DND-41 (cell line): ENCODE measurements at regions not wholly inside any gene's neighbourhood (a gene's known extent, or its start where the extent isn't known, plus 50 kb on each side); places are given as distances from the start of the nearest gene placed in this dataset.

Experiments used
- ATAC-seq: fragments of 200-7000 bp; cut with Tn5 transposase; 3 replicates; pipeline ENCODE4 v1.9.1; 2021; ENCODE audit warnings: low read depth; ENCODE audit not compliant: insufficient read depth
- DNase-seq: peaks from one replicate; pipeline ENCODE4 v3.0.0-alpha.2; 2020
- H2AFZ ChIP-seq: 2 replicates; pipeline ENCODE4 v1.6.0; 2012; ENCODE audit warnings: low read depth, low read length
- H3K27ac ChIP-seq: 2 replicates; pipeline ENCODE4 v1.5.1; 2012; ENCODE audit warnings: low read length, inconsistent platforms
- H3K27me3 ChIP-seq: fragments of 200-600 bp; sonication (generic); 2 replicates; pipeline ENCODE4 v1.6.0; 2012; ENCODE audit warnings: low read length, mild to moderate bottlenecking, inconsistent platforms; ENCODE audit not compliant: insufficient read depth, poor library complexity
- H3K36me3 ChIP-seq: 2 replicates; pipeline ENCODE4 v1.5.1; 2012; ENCODE audit warnings: low read length, inconsistent platforms; ENCODE audit not compliant: insufficient read depth
- H3K4me1 ChIP-seq: 2 replicates; pipeline ENCODE4 v1.5.1; 2012; ENCODE audit warnings: mild to moderate bottlenecking, low read length; ENCODE audit not compliant: insufficient read depth
- H3K4me2 ChIP-seq: 2 replicates; pipeline ENCODE4 v1.6.0; 2012; ENCODE audit warnings: mild to moderate bottlenecking, moderate library complexity, low read length, inconsistent platforms; ENCODE audit not compliant: insufficient read depth
- H3K4me3 ChIP-seq, 2 experiments: fragments of 200-600 bp in 1 of 2; shearing (Covaris generic) in 1 of 2; 2 replicates each; pipeline ENCODE4 v1.5.1; 2012 to 2016; ENCODE audit warnings: inconsistent platforms in 2 of 2, low read length in 2 of 2, mild to moderate bottlenecking in 2 of 2, low read depth in 1 of 2, moderate library complexity in 1 of 2
- H3K79me2 ChIP-seq: 2 replicates; pipeline ENCODE4 v1.6.0; 2012; ENCODE audit warnings: low read length, inconsistent platforms; ENCODE audit not compliant: insufficient read depth
- H3K9ac ChIP-seq: 2 replicates; pipeline ENCODE4 v1.6.0; 2012; ENCODE audit warnings: low read depth, mild to moderate bottlenecking, inconsistent platforms, low read length, moderate library complexity
- H3K9me3 ChIP-seq: 2 replicates; pipeline ENCODE4 v1.5.1; 2012; ENCODE audit warnings: low read length, moderate library complexity, mild to moderate bottlenecking, inconsistent platforms; ENCODE audit not compliant: insufficient read depth, severe bottlenecking
- H4K20me1 ChIP-seq: 2 replicates; pipeline ENCODE4 v1.6.0; 2012; ENCODE audit warnings: low read length; ENCODE audit not compliant: insufficient read depth
- EZH2 ChIP-seq: IDR thresholded peaks from 3 replicates; pipeline ENCODE4 v1.6.1; 2012; ENCODE audit warnings: borderline replicate concordance, low read depth, mild to moderate bottlenecking, moderate library complexity, low read length, inconsistent platforms; ENCODE audit not compliant: severe bottlenecking
- TF ChIP-seq, protein P1 (sequence below): IDR thresholded peaks from 2 replicates; pipeline ENCODE4 v1.5.1; 2012; ENCODE audit warnings: borderline replicate concordance, low read length, moderate library complexity, mild to moderate bottlenecking; ENCODE audit not compliant: poor library complexity, severe bottlenecking; ENCODE audit errors: extremely low read depth

DNA sequence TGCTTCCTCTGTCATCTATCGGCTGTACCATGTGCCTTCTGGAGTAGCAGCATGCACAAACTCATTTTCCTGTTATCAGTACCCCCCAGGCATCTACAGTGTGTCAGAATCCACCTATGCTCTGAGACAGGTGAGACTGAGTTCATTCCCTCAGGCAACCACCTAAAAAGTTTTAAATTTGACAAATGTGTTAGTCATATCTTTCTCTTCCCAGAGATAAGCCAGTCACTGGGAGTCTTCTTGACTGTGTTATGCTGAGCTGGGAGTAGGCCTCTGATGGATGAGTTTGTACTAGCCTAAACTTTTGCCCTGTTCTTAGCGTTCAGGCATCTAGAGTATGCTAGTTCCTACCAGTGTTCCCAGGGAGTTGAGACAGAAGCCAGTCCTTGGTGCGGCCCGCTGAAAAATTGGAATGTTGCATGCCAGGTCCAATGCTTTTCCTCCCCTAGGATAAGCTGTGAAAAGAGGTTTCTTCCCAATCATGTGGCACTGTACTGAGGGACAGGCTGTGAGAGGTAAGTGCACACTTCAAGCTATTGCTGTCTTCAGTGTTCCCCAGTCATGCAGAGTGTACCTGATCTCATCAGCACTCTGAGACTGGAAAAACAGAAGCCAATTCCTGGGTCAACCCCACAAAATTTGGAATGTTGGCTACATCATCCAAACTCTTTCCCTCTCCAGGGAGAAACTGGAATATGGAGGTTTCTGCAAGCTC, 1202.3 kb downstream of the NCAM2 start:
- ATAC-seq: no peak
- 0 out of 2 replicates have a peak overlapping the region, but pooled peaks have one; percentile 50 for H2AFZ ChIP-seq
- TF ChIP-seq EZH2: no peak
- TF ChIP-seq, protein P1, sequence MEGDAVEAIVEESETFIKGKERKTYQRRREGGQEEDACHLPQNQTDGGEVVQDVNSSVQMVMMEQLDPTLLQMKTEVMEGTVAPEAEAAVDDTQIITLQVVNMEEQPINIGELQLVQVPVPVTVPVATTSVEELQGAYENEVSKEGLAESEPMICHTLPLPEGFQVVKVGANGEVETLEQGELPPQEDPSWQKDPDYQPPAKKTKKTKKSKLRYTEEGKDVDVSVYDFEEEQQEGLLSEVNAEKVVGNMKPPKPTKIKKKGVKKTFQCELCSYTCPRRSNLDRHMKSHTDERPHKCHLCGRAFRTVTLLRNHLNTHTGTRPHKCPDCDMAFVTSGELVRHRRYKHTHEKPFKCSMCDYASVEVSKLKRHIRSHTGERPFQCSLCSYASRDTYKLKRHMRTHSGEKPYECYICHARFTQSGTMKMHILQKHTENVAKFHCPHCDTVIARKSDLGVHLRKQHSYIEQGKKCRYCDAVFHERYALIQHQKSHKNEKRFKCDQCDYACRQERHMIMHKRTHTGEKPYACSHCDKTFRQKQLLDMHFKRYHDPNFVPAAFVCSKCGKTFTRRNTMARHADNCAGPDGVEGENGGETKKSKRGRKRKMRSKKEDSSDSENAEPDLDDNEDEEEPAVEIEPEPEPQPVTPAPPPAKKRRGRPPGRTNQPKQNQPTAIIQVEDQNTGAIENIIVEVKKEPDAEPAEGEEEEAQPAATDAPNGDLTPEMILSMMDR: no peak

DNA sequence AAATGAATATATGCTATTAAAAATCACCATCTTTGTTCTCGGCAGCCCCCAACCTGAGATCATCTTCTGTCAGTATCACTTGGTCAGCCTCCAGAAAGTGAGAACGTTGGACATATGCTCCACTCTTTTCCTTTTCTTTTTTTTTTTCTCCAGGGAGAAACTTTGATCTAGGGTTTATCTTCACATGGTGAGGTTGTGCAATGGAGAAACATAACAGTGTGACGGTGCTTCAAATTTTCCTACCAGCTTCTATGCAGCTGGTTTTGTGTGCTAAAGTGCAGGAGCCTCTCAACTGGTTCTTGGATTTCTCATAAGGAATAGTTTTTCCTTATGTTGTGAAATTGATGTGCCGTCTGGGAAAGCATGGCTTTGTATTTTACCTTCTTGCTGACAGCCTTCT, 1202.9 kb downstream of the NCAM2 start:
- no peaks in the 10 kb centered on the region for H3K27me3 ChIP-seq
- peaks cover 4% of the 10 kb centered on the region; the same call in 1 of the 2 replicates for H3K4me1 ChIP-seq
- no peak for TF ChIP-seq EZH2
- TF ChIP-seq, protein P1: no peak
- no peak overlapping the region for H3K9ac ChIP-seq
- H4K20me1 ChIP-seq: no peaks in the 10 kb centered on the region
- H3K27ac ChIP-seq: no peak overlapping the region
- no peaks in the 10 kb centered on the region for H3K79me2 ChIP-seq
- H3K4me3 ChIP-seq: no peak overlapping the region
- no peak overlapping the region for H3K4me2 ChIP-seq
- no peaks in the 10 kb centered on the region for H3K36me3 ChIP-seq
- no peak overlapping the region for H2AFZ ChIP-seq
- DNase-seq: no peak
- H3K9me3 ChIP-seq: no peaks in the 10 kb centered on the region
- no peak for ATAC-seq

More for the DNA sequence above, 1202.3 kb downstream of the NCAM2 start:
- Histone ChIP-seq H3K9me3 (no peaks in the 10 kb centered on the region), H4K20me1 (no peaks in the 10 kb centered on the region), H3K4me2 (no peak overlapping the region), H3K4me3 (no peak overlapping the region), H3K27me3 (no peaks in the 10 kb centered on the region), H3K4me1 (peaks cover 4% of the 10 kb centered on the region; the same call in 1 of the 2 replicates), H3K9ac (no peak overlapping the region), H3K36me3 (no peaks in the 10 kb centered on the region), H3K79me2 (no peaks in the 10 kb centered on the region), H3K27ac (no peak overlapping the region)
- no peak for DNase-seq

DNA sequence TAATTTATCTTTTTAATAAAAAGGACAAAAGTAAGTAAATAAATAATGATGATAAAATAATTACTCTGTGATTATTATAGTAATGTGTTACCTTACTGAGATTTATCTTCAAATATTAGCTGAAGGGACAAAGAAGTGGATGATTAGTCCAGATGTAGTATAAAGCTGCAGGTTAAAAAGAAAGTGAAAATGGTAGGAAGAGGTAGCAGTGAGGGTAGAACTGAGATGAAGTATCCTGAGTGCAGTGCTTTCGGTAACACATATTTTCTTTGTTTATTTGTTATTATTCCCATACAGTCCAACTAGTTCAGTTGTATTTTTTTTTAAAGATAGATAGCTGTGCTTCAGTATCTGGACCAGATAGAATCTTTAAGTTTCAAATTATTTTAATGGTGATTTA, 1203.5 kb downstream of the NCAM2 start:
- ATAC-seq (peak; percentile 61; the same call in 2 of the 3 replicates), DNase-seq (no peak)
- H2AFZ ChIP-seq: no peak overlapping the region
- no peak overlapping the region for H3K4me3 ChIP-seq
- no peak overlapping the region for H3K27ac ChIP-seq
- H3K4me1 ChIP-seq: peaks cover 4% of the 10 kb centered on the region; the same call in 1 of the 2 replicates
- H4K20me1 ChIP-seq: no peaks in the 10 kb centered on the region
- TF ChIP-seq, protein P1: no peak
- TF ChIP-seq EZH2: no peak
- H3K79me2 ChIP-seq: no peaks in the 10 kb centered on the region
- no peak overlapping the region for H3K9ac ChIP-seq
- no peaks in the 10 kb centered on the region for H3K27me3 ChIP-seq
- no peaks in the 10 kb centered on the region for H3K36me3 ChIP-seq
- no peaks in the 10 kb centered on the region for H3K9me3 ChIP-seq
- no peak overlapping the region for H3K4me2 ChIP-seq
